RPMI7951 (cell line): ENCODE measurements at regions not wholly inside any gene's neighbourhood (a gene's known extent, or its start where the extent isn't known, plus 50 kb on each side); places are given as distances from the start of the nearest gene placed in this dataset.

Experiments
- DNase-seq: peaks from one replicate; pipeline ENCODE4 v3.0.0-alpha.2; 2012; ENCODE audit warnings: low read depth

DNA sequence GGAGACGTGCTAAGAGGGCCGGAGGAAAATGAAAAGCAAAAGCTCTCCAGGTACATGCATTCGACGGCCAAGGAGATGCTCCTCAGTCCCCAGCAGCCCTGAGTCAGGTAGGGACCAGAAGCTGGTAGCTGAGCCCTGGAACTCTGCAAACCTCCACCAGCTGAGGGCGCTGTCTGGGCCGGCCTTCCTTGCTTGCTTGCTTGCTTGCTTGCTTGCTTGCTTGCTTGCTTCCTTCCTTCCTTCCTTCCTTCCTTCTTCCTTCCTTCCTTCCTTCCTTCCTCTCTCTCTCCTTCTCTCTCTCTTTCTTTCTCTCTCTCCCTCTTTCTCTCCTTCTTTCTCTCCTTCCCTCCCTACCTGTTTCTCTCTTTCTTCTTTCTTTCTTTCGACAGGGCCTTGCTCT, 94.6 kb upstream of the RASGRF1 start:
- no peak for DNase-seq

DNA sequence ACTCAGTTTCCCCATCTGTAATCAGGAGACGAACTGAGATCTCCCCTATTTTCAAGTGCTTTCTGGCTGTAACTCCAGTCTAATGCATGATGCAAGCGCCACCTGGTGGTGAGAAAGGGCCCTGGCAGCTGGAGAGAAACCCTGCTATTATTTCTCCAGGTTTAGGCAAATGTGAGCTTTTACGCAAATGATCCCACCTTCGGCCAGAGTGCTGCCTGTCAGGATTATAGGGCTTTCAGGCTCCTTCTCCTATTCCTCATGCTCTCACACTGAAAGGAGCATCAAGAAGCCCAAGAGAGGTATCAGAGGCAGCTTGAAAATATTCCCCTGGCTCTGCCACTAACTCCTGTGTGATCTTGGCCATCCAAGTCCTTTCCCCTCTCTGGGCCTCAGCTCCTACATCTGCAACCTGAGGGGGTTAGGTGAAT, 93.9 kb upstream of the RASGRF1 start:
- peak; percentile 56 for DNase-seq

DNA sequence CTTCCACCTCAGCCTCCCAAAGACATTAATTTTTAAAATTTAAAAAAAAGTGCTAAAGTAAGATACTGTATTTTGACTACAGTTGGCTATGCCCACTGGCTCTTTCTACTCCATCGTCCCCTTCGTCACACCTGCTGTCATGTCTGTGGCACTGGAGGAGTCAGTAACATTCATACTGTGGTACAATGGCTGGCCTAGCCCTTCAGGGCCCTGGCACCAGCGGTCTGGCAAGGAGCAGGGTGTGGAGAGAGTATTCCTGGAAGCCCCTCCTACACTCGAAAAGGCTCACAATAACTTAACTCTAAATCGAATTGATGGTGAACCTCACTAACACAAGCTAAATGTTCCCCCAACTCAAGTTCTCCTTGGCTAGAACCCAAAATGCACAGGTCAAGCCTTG, 89.7 kb upstream of the RASGRF1 start:
- no peak for DNase-seq

DNA sequence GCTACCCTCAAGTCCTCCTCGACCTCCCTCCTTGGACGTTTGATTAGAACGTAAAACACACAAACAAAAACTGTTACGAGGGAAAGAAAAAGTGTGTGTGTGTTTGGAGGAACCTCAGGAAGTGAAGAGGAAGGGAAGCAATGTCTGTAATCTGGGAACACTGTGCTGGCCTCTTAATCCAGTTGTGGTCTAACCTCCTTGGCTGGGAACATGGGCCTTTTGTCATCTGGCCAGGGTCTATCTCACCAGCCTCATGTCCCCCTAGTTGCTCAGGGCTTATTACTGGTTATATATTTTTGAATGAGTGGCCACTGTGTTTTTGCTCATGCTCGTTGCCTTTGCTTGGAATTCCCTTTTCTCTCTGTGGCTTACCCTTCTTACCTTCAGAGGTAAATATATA, 89.0 kb upstream of the RASGRF1 start:
- peak; percentile 9 for DNase-seq

DNA sequence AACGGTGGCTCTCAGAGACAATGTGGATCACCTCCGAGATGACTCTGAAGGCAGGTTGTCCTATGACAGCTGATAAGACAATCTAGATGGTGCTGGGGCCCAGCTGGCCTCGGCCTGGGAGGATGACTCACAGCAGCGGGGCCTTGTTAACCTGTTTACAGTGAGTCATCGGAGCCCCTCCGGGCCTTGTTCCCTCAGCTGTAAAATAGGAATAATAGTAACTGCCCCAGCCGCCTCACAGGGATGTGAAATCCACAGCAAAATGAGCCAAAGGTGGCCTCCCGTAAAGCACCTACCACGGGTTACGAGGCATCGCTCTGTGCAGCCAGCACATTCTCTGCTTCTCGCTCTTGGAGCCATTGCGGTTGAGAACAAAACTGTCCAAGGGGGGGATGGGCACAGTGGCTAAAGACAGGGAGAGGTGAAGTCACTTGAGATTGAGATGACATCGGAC, 88.6 kb upstream of the RASGRF1 start:
- DNase-seq = peak; percentile 92

DNA sequence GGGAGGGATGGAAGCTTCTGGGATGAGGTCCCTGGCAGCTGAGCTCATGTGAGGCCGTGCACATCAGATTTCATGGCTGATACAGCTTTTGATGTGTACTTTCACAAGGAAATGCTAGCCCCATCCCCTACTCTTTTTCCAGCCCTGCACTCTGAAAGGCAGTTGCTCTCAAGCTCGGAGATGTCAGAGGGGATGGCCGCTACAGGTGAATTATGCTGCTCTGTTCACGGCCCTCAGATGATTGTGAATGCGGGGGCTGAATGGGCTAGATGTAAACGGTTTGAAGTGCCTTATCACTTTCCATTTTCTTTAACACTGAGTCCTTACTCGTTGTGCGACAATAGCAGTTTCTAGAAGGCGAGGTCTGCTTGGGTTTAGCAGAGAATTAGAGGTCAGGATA, 88.0 kb upstream of the RASGRF1 start:
- no peak for DNase-seq

DNA sequence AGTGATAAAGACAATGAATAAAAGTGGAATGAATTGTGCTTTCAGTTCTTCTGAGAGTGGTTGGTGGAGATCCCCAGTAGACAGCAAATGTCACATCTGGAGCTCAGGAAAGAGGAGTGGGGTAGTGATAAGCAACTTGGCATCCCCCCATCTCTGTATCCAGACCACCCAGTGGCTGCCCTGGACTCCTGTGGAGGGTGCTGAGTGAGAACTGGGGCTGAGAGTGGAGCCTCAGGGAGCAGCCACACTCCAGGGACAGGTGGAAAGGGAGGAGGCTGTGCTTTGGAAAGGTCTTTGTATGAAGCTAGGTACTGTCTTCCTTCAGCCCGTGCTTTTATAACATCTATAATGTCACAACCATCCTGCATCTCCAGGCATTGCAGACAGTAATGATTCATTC, 85.6 kb upstream of the RASGRF1 start:
- DNase-seq = no peak

DNA sequence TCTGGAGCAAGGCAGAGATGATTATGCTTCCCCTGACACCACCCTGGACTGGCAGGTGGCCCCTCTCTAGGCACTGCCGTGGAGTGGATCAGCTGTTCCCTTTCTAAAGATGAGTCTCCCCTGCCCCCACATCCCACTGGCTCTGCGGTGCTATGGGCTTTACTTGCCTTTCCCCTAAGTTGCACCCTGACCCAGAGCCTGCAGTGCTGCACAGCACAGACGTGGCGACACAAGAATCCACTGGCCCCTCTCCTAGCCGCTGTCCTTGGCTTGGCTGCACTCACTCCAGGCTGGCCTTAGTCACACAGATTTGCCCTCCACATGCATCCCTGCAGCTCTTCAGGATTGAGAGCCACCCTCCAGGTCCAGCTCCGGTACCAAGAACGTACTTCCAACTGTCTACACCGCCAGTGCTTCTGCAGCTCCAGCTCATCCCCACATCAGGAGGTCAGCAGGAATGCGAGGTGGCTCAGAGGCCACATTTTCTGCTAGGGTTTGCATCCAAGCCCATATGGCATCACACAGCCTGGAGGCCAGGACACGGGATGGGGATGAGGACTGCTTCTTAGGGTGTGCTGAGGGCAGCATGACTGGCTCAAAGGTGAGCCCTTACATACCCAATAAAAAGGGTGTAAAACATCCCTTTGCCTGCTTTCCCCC, 82.4 kb upstream of the RASGRF1 start:
- DNase-seq = no peak

DNA sequence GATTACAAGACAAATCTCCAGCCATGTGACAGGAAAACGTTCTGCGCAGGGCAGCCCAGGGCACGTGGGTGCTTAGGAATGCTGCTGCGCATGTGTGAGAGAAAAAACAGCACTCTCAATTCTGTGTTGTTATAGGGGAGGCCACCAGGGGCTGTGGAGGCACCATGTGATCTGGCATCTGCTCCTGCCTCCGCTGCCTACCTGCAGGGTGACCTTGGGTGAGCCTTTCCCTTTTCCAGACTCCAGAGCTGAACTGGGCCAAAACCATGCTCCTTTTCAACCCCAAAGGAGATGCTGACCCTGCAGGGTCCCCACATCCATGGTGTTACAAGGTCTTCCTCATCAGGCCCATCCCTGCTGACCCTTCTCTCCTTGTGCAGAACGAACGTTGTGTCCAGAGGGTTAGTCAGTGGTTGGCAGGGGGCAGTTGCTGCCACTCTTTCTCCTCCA, 81.5 kb upstream of the RASGRF1 start:
- DNase-seq = no peak

DNA sequence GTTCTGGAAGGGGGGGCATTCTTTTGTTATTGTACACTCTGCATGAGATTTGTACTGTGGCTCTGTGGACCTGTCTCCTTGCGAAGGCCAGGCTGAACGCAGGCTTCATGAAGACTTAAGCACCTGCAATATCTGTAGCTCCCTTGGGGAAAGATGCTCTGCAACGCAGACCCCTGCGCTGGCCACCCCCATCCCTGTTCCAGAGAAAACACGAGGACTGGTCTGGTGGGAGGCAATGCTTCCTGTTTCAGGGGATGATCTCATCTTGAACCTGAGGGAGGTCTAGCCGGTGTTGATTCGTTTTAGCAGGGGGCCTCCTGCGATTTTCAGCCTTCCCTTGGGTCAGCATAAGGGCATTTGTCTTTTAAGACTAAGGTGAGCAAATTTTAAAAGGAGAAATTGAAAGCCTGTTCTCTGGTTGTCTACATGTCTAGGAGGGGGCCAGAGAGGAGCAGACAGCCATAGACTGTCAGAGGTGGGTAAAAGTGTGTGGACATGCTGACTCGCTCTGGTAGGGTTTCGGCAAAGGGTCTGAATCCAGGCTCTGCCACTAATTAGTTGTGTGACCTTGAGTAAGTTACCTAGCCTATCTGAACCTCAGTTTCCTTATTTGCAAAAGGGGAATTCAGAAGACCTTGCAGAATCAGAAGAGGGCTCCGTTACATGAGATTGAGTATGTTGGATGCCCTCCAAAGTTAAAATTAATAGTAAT, 80.9 kb upstream of the RASGRF1 start:
- DNase-seq = no peak

DNA sequence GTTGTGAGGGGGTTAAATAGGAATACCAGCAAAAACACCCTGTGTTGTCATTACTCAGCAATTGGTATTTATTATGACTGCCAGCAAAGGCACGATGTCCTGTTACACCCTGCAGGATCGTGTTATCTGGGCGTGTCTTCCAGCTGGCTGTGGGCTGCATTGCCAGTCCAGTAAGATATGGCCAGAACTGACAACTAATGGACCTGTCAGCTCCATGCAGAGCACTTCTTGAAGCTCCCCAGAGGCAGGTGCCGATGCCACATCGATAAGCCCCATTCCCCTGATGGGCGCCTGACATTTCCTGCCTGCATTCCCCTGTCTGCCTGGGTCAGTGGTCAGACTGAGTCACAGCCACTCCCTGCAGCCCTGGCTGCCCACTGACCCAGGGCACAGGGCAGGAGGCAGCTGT, 79.7 kb upstream of the RASGRF1 start:
- DNase-seq = peak; percentile 52

DNA sequence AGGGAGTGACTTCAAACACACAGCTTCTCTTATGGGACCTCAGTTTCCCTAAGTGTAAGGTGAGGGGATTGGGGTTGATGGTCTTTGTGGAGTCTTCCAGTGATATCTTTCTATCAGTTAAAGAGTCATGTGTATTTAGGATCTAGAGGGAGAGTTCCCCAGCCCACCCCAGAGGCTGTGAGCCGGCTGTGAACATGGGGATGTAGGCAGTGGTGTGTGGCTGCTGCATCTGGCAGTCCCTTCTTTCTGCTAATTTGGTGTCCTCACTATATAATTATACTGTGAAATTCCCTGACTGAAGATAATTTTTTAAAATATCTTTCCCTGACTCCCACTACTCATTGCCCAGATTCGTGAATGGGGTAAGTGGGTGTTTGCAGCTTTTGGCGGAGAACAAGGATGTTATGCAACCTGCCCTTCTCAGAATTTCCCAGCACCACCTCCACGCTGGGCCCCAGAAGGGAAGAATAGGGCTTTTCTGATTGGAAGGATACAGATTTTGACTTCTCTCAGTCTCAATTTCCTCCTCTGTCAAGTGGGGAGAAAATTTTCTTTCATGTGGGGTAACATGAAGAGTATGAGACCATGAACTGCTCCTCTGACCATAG, 79.0 kb upstream of the RASGRF1 start:
- DNase-seq = no peak

DNA sequence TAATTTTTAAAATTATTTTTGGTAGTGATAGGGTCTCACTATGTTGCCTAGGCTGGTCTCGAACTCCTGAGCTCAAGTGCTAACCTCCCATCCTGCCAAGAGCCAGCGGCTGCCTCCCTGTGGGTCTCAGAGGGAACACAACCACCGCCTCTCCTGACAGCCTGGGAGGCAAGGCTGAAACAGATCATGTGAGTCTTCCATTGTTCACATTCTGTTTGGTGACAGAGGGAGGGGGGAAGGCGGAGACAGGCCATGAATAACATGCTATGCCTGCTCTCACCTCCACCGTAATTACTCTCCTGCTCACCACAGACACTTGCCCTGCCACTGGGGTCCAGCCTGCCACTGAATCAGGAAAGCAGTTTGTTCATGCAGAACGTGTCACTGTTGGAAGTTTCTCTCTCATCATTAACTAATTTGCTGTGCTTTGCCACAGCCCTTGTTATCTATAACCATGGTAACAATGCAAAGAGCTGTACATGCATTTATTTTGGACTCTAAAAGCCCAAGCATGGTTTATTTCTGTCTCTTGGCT, 78.4 kb upstream of the RASGRF1 start:
- DNase-seq = no peak

DNA sequence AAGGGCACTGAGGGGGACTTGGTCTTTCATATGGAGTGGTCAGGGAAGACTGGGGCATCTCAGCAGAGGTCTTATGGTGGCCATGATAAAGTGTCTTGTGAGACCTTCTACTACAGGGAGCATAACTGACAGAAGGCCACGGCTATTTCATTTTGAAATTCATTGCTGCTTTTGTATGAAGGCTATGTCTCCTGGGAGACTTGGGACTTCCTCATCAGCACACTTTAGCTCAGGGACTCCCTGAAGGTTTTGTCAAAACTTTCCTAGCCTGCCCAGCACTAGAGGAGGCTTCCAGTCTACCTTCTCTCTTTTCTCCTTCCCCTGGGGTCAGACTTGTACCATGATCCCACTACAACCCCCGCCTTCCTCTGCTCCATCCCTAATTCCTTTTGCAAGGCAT, 77.2 kb upstream of the RASGRF1 start:
- no peak for DNase-seq

DNA sequence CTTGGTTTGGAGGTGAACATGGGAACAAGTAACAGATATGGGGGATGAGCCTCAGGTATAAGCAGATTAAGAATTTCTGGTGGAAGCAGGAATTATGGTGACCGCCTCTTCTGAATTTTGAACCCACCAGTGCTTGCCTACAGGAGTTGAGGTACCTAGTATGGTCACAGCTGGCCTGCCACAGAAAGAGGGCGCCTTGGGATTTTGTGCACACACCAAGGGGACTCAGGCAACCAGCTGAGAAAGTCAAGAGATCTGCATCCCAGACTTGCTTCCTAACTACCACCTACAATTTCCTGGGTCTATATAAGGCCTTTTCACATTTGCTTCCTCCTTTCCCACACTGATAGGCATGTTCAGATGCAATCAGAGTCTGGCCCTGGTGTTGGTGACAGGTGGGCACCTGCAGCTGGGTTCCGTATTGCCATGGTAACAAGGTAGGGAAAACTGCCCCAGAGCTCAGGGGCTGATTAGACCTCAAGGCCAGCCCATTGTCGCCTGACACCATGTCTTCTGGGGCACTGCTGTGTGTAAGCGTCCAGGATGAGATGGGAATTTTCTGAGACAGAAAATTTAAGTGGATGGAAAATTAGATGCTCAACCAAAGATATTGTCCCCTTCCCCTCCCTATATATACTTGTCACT, 75.9 kb upstream of the RASGRF1 start:
- DNase-seq = no peak

DNA sequence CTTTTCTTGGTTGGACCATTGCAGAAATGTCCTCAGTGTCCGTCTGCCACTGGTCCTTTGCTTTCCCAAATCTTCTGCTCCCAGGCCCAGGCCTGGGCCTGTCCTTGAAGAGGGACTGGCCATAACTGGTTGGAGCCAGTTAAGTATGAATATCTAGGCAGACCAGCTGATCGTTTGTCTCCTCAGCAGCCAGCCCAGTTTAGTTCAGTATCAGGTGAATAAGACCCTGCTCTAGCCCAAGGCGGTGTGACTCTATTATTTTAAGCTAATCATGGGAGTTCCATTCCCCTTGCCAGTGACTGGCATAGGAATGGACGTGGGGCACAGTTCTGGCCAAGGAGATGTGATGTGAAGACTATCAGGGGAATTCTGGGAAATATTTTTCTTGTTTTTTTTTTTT, 73.9 kb upstream of the RASGRF1 start:
- no peak for DNase-seq

DNA sequence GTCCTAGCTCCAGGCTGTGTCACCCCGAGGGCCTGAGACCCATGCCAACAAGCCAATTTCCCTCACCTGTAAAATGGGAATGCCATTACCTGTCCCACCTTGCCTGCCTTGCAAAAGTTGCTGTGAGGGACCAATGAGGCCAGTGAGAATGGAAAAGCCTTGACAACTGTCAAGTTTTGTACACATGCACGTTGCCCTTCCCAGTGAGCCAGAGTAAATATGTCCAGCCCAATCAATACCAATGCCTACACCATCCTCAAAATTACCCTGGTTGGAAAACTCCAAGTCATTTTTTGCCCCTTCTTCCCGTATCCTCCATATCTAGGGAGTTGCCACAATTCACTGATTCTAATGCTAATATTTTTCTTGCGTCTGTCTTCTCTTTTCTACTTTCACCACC, 73.5 kb upstream of the RASGRF1 start:
- DNase-seq = no peak

DNA sequence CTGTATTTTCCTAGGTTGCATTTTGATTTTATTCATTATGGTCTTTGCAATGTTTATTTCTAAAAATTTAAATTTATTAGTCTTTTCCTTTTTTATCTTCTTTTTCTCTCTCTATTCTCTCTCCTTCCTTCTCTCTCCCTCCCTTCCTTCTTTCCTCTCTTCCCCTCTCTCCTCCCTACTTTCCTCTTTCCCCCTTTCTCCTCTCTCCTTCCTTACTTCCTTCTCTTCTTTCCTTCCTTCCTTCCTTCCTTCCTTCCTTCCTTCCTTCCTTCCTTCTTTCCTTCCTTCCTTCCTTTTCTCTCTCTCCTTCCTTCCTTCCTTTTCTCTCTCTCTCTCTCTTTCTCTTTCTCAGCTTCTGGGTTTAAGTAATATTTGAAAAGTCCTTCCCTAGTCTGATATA, 72.8 kb upstream of the RASGRF1 start:
- no peak for DNase-seq

DNA sequence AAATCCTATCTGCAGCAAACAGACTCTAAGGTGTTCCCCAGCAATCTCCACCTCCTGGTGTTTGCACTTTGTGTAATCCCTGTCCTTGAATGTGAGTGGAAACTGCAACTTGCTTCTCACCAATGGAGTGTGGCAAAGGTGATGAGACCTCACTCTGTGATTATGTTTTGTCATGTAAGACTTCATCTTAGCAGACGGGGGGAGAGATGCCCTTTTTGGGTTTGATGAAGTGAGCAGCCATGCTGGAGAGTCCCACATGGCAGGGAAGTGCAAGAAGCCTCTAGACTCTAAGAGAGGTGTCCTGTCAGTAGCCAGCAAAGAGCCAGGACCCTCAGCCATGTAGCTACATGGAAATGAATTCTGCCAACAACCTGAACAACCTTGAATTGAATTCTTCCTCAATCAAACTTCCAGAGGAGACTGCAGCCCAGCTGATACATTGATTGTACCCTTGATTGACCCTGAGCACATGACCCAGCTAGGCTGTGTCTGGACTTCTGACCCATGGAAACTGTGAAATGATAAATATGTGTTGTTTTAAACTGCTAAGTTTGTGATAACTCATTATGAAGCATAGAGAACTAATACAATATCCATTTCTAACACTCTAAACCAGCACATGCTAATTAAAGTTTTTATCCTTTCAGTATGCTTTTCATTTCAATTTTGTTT, 71.4 kb upstream of the RASGRF1 start:
- no peak for DNase-seq

DNA sequence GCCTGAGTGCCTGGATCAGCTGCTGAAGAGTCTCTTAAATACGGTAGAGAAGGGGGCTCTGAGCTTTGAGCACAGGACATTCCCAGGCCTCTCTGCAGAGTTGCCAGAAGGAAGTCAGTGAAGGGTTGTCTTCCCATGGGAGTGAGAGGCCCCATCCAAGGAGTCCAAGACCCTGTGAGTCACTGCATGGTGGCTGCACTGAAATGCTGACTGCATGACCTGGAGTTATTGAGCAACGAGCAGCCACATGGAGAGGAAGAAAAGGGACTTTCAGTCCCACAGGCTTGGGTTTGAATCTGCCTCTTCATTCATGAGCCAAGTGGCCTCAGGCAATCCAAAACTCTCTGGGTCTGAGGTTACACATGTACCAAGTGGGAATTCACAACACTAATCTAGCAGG, 69.6 kb upstream of the RASGRF1 start:
- DNase-seq = peak; percentile 87

DNA sequence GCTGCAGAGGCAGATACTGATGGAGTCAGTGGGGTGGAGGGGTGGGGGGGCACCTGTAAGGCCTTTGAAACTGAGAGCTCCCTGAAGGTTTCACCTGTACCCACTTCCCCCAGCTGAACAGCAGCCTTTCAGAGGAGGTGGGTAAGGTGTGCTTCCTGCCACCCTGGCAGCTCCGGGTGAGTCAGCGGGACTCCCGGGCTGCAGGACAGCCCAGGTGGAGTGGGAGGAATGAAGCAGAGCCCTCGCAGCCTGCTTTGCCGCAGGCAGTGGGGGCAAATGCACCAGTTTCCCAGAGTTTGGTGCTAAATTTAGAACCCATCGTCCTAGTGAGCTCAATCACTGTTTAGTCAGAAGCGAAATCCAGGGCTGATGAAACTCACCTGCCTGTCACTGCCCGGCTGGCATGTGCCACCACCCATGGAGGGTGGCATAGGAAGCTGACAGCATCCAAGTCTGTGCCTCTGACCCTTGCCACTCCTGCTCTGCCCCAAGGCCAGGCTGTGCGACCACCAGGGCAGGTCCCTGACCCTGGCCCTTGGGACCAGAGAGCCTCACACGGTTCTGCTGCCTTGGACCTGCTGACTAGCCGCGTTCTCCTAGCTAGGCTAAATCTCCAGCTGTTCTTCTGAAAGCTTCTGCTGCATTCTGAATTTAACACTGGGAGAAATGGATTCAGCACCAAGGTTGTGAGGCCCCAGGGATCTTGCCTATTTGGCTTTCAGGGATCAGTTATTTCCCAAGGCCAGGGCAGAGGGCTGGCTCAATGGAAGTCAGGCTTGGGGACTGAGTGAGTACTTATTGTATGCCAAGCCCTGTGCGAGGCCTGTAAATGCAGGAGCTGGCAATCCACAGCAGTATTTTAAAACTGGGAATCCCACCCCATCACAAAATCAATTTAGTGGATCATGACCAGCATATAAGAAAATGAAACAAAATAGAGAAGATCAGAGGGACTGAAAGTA, 67.3 kb upstream of the RASGRF1 start:
- DNase-seq = no peak
